HEK293 (cell line): ENCODE measurements at regions not wholly inside any gene's neighbourhood (a gene's known extent, or its start where the extent isn't known, plus 50 kb on each side); places are given as distances from the start of the nearest gene placed in this dataset.

ENCODE experiments used
- CTCF ChIA-PET: fragments of 350-600 bp; formaldehyde crosslinking; extraction: SDS; loops from one replicate; lab custom pipeline; 2021; ENCODE audit warnings: antibody characterized with exemption; lab: Yijun Ruan, JAX
- POLR2A ChIA-PET: fragments of 300-600 bp; formaldehyde crosslinking; extraction: SDS; loops from one replicate; lab custom pipeline; 2020; ENCODE audit warnings: antibody characterized with exemption, inconsistent platforms; lab: Yijun Ruan, JAX
- H3K27ac ChIP-seq: fragments of 200-500 bp; sonication (Bioruptor generic); 2 replicates; pipeline ENCODE4 v1.5.1; 2014; ENCODE audit warnings: low read depth, low read length, control low read depth, inconsistent platforms; ENCODE audit errors: extremely low read depth
- H3K36me3 ChIP-seq, 2 experiments: fragments of 200-500 bp in 1 of 2; sonication (Bioruptor generic) in 1 of 2; 1 replicate in 1 of 2; 2 replicates in 1 of 2; pipeline ENCODE4 v1.5.1; 2014 to 2017; ENCODE audit warnings: inconsistent platforms in 2 of 2, low read length in 2 of 2; ENCODE audit not compliant: control insufficient read depth in 2 of 2, insufficient read depth in 1 of 2
- H3K4me1 ChIP-seq: fragments of 200-500 bp; sonication (Bioruptor generic); 2 replicates; pipeline ENCODE4 v1.5.1; 2014; ENCODE audit warnings: mild to moderate bottlenecking, low read length, inconsistent platforms; ENCODE audit not compliant: control insufficient read depth, insufficient read depth
- H3K4me3 ChIP-seq: 2 replicates; pipeline ENCODE4 v1.5.1; 2011; ENCODE audit warnings: low read depth, mild to moderate bottlenecking, control low read depth, low read length, moderate library complexity
- H3K9me3 ChIP-seq: fragments of 200-500 bp; sonication (Bioruptor generic); 2 replicates; pipeline ENCODE4 v1.5.1; 2014; ENCODE audit warnings: low read depth, low read length, inconsistent platforms; ENCODE audit not compliant: control insufficient read depth, insufficient read depth
- IKZF3 ChIP-seq: fragments of 450-650 bp; IDR thresholded peaks from 2 replicates; pipeline ENCODE4 v1.5.0; 2018; ENCODE audit warnings: missing biosample characterization, mild to moderate bottlenecking, missing genetic modification characterization, moderate library complexity
- SALL2 ChIP-seq: fragments of 450-650 bp; formaldehyde crosslinking; IDR thresholded peaks from 2 replicates; pipeline ENCODE4 v1.5.0; 2017; ENCODE audit warnings: missing biosample characterization, mild to moderate bottlenecking, missing genetic modification characterization, borderline replicate concordance
- ZFP37 ChIP-seq: fragments of 450-650 bp; formaldehyde crosslinking; IDR thresholded peaks from 2 replicates; pipeline ENCODE4 v1.5.1; 2016; ENCODE audit warnings: missing biosample characterization, missing genetic modification characterization
- ZNF140 ChIP-seq: fragments of 450-650 bp; formaldehyde crosslinking; IDR thresholded peaks from 2 replicates; pipeline ENCODE4 v1.5.1; 2016; ENCODE audit warnings: missing biosample characterization, missing genetic modification characterization
- ZNF311 ChIP-seq: fragments of 450-650 bp; formaldehyde crosslinking; IDR thresholded peaks from 2 replicates; pipeline ENCODE4 v1.5.1; 2017; ENCODE audit warnings: missing biosample characterization, missing genetic modification characterization, borderline replicate concordance
- ZNF394 ChIP-seq: fragments of 450-650 bp; formaldehyde crosslinking; IDR thresholded peaks from 2 replicates; pipeline ENCODE4 v1.5.1; 2016; ENCODE audit warnings: missing biosample characterization, missing genetic modification characterization, mild to moderate bottlenecking, moderate library complexity, borderline replicate concordance
- ZNF404 ChIP-seq: fragments of 450-650 bp; formaldehyde crosslinking; IDR thresholded peaks from 2 replicates; pipeline ENCODE4 v1.5.1; 2017; ENCODE audit warnings: missing biosample characterization, missing genetic modification characterization
- ZNF623 ChIP-seq: fragments of 450-650 bp; formaldehyde crosslinking; IDR thresholded peaks from 2 replicates; pipeline ENCODE4 v1.5.1; 2016; ENCODE audit warnings: missing biosample characterization, missing genetic modification characterization
- ZNF654 ChIP-seq: fragments of 450-650 bp; formaldehyde crosslinking; IDR thresholded peaks from 2 replicates; pipeline ENCODE4 v1.5.1; 2016; ENCODE audit warnings: low read depth, missing biosample characterization, missing genetic modification characterization
- TF ChIP-seq, protein P1 (sequence below): fragments of 450-650 bp; formaldehyde crosslinking; IDR thresholded peaks from 2 replicates; pipeline ENCODE4 v1.5.1; 2016; ENCODE audit warnings: missing biosample characterization, missing genetic modification characterization
- TF ChIP-seq, protein P2 (sequence below): fragments of 450-650 bp; formaldehyde crosslinking; IDR thresholded peaks from 2 replicates; pipeline ENCODE4 v1.5.1; 2016; ENCODE audit warnings: missing biosample characterization, missing genetic modification characterization
- TF ChIP-seq, protein P3 (sequence below): fragments of 450-650 bp; formaldehyde crosslinking; IDR thresholded peaks from 2 replicates; pipeline ENCODE4 v1.5.1; 2016; ENCODE audit warnings: missing biosample characterization, missing genetic modification characterization
- TF ChIP-seq, protein P4 (sequence below): fragments of 450-650 bp; formaldehyde crosslinking; IDR thresholded peaks from 2 replicates; pipeline ENCODE4 v1.5.1; 2016; ENCODE audit warnings: missing biosample characterization, missing genetic modification characterization
- TF ChIP-seq, protein P5 (sequence below): sonication (generic); formaldehyde crosslinking; IDR thresholded peaks from 2 replicates; pipeline ENCODE4 v1.8.1; 2022; ENCODE audit warnings: mild to moderate bottlenecking, moderate library complexity, missing genetic modification reagents
- TF ChIP-seq, protein P6 (sequence below): fragments of 450-650 bp; IDR thresholded peaks from 2 replicates; pipeline ENCODE4 v1.5.1; 2018; ENCODE audit warnings: missing biosample characterization, missing genetic modification characterization

DNA sequence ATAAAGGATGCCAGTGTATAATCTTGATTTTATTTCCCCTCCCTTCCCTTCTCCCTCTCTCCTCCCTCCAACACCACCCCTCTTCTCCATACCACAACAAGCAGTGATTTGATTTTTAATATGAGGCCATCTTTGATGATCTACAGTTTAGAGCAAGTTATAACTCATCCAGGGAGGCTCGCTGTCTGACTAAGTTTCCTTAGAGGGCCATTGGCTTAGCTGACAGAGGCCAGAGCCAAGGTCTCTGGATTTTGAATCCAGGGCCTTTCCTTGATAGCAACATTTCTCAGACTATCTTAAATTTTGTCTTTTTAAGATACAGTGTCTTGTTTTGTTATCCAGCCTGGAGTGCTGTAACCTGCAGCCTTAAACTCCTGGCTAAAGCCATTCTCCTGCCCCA, 431.0 kb upstream of the USP24 start:
- no peak overlapping the region for H3K4me3 ChIP-seq

DNA sequence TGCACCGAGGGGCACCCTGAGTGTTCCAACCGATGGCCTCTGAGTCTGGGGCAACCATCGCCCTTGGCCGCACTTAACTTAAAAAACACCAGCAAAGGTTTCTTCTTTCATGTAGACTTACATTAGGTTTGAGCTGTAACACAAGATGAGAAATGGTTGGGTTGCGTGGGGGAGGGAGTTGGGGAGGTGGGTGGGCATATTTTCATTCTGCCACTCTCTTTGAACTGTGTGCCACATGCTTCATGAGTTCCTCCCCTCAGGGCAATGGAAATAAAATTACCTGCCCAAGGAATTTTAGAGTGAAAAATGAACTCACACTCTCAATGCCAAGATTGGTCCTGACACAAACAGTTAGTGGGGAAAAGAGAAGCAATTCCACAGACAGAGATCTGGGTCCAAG, 430.1 kb upstream of the USP24 start:
- TF ChIP-seq ZNF623 (tag by site-specific recombination) (no peak), ZFP37 (no peak)
- TF ChIP-seq, all 188 proteins: peak for 0
- ChIA-PET CTCF (interaction anchor here (1.5 kb wide), 1 partner anchor 269 kb away, joined by 4 read pairs; no protein-coding TSS in a partner anchor), POLR2A (no interaction called here)
- H3K27ac ChIP-seq, result no peak overlapping the region
- H3K9me3 ChIP-seq, result no peaks in the 10 kb centered on the region
- no peaks in the 10 kb centered on the region for H3K4me1 ChIP-seq
- H3K36me3 ChIP-seq, result no peaks in the 10 kb centered on the region
- H3K4me3 ChIP-seq, result no peak overlapping the region

More for the DNA sequence above, 431.0 kb upstream of the USP24 start:
- TF ChIP-seq ZNF140 (tag by site-specific recombination), result no peak
- no peak for TF ChIP-seq ZNF404 (tag by site-specific recombination)
- no peak for TF ChIP-seq IKZF3 (tag by site-specific recombination)
- no peak for TF ChIP-seq ZNF394 (tag by site-specific recombination)
- TF ChIP-seq, protein P1, sequence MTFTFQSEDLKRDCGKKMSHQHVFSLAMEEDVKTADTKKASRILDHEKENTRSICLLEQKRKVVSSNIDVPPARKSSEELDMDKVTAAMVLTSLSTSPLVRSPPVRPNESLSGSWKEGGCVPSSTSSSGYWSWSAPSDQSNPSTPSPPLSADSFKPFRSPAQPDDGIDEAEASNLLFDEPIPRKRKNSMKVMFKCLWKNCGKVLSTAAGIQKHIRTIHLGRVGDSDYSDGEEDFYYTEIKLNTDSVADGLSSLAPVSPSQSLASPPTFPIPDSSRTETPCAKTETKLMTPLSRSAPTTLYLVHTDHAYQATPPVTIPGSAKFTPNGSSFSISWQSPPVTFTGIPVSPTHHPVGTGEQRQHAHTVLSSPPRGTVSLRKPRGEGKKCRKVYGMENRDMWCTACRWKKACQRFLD (tag by site-specific recombination), result no peak
- TF ChIP-seq, protein P2, sequence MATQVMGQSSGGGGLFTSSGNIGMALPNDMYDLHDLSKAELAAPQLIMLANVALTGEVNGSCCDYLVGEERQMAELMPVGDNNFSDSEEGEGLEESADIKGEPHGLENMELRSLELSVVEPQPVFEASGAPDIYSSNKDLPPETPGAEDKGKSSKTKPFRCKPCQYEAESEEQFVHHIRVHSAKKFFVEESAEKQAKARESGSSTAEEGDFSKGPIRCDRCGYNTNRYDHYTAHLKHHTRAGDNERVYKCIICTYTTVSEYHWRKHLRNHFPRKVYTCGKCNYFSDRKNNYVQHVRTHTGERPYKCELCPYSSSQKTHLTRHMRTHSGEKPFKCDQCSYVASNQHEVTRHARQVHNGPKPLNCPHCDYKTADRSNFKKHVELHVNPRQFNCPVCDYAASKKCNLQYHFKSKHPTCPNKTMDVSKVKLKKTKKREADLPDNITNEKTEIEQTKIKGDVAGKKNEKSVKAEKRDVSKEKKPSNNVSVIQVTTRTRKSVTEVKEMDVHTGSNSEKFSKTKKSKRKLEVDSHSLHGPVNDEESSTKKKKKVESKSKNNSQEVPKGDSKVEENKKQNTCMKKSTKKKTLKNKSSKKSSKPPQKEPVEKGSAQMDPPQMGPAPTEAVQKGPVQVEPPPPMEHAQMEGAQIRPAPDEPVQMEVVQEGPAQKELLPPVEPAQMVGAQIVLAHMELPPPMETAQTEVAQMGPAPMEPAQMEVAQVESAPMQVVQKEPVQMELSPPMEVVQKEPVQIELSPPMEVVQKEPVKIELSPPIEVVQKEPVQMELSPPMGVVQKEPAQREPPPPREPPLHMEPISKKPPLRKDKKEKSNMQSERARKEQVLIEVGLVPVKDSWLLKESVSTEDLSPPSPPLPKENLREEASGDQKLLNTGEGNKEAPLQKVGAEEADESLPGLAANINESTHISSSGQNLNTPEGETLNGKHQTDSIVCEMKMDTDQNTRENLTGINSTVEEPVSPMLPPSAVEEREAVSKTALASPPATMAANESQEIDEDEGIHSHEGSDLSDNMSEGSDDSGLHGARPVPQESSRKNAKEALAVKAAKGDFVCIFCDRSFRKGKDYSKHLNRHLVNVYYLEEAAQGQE, result no peak
- TF ChIP-seq, protein P3, sequence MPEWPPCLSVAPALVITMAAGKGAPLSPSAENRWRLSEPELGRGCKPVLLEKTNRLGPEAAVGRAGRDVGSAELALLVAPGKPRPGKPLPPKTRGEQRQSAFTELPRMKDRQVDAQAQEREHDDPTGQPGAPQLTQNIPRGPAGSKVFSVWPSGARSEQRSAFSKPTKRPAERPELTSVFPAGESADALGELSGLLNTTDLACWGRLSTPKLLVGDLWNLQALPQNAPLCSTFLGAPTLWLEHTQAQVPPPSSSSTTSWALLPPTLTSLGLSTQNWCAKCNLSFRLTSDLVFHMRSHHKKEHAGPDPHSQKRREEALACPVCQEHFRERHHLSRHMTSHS (tag by site-specific recombination), result no peak
- TF ChIP-seq ZNF654 (tag by site-specific recombination), result no peak
- no peak for TF ChIP-seq SALL2 (tag by site-specific recombination)
- TF ChIP-seq ZNF311, result no peak
- TF ChIP-seq, protein P4, sequence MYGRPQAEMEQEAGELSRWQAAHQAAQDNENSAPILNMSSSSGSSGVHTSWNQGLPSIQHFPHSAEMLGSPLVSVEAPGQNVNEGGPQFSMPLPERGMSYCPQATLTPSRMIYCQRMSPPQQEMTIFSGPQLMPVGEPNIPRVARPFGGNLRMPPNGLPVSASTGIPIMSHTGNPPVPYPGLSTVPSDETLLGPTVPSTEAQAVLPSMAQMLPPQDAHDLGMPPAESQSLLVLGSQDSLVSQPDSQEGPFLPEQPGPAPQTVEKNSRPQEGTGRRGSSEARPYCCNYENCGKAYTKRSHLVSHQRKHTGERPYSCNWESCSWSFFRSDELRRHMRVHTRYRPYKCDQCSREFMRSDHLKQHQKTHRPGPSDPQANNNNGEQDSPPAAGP (tag by site-specific recombination), result no peak
- TF ChIP-seq, protein P5, sequence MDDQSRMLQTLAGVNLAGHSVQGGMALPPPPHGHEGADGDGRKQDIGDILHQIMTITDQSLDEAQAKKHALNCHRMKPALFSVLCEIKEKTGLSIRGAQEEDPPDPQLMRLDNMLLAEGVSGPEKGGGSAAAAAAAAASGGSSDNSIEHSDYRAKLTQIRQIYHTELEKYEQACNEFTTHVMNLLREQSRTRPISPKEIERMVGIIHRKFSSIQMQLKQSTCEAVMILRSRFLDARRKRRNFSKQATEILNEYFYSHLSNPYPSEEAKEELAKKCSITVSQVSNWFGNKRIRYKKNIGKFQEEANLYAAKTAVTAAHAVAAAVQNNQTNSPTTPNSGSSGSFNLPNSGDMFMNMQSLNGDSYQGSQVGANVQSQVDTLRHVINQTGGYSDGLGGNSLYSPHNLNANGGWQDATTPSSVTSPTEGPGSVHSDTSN (CRISPR knock-in tag), result no peak
- H3K9me3 ChIP-seq, result no peaks in the 10 kb centered on the region
- ChIA-PET CTCF (no interaction called here), POLR2A (no interaction called here)
- H3K4me1 ChIP-seq, result no peaks in the 10 kb centered on the region
- no peak overlapping the region for H3K27ac ChIP-seq
- no peaks in the 10 kb centered on the region for H3K36me3 ChIP-seq

DNA sequence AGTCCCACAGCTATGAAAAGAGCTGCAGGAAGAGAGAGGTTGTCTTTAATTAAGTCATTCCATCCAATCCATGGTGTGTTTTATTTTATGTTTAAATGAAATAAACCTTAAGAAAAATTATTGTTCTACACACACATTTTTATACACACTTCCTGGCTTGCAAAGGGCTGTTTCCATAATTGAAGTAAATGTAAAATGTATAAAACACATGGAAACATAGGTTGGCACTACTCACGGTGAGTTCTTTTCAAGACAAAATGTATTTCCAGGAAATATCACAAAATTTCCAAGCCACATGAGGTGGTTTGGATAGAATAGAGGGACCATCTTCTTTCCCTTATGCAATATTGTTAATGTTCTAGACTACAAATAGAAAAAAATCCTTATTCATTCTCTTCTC, 426.8 kb upstream of the USP24 start:
- POLR2A ChIA-PET, result no interaction called here
- Histone ChIP-seq H3K36me3 (no peaks in the 10 kb centered on the region), H3K4me1 (no peaks in the 10 kb centered on the region), H3K4me3 (no peak overlapping the region), H3K9me3 (no peaks in the 10 kb centered on the region), H3K27ac (no peak overlapping the region)
- TF ChIP-seq, protein P6, sequence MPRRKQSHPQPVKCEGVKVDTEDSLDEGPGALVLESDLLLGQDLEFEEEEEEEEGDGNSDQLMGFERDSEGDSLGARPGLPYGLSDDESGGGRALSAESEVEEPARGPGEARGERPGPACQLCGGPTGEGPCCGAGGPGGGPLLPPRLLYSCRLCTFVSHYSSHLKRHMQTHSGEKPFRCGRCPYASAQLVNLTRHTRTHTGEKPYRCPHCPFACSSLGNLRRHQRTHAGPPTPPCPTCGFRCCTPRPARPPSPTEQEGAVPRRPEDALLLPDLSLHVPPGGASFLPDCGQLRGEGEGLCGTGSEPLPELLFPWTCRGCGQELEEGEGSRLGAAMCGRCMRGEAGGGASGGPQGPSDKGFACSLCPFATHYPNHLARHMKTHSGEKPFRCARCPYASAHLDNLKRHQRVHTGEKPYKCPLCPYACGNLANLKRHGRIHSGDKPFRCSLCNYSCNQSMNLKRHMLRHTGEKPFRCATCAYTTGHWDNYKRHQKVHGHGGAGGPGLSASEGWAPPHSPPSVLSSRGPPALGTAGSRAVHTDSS, result no peak
- CTCF ChIA-PET, result no interaction called here
